ENCODE measurements at regions not wholly inside any gene's neighbourhood (a gene's known extent, or its start where the extent isn't known, plus 50 kb on each side); places are given as distances from the start of the nearest gene placed in this dataset.

GRCh38 chr6:75546381-75546780, 52.8 kb upstream of the FILIP1 start:
- peak; percentile 43 for DNase-seq (ENCODE audit: low spot score)

- DNase-seq (ENCODE audit: low spot score), result no peak
Measured at GRCh38 chr6:75550544-75551167, 51.0 kb upstream of the SENP6 start.

GRCh38 chr6:75551367-75551952, 50.2 kb upstream of the SENP6 start:
- no peak for DNase-seq (ENCODE audit: low spot score)
